OCI-LY7 (cell line): ENCODE measurements at regions not wholly inside any gene's neighbourhood (a gene's known extent, or its start where the extent isn't known, plus 50 kb on each side); places are given as distances from the start of the nearest gene placed in this dataset.

Source experiments
- CTCF ChIP-seq: fragments of 200-600 bp; sonication (generic); conservative IDR thresholded peaks from 2 replicates; pipeline ENCODE4 v1.5.1; 2014; ENCODE audit warnings: mild to moderate bottlenecking, antibody characterized with exemption, low read length, moderate library complexity, mixed read lengths
- EZH2phosphoT487 ChIP-seq: fragments of 200-600 bp; sonication (generic); IDR thresholded peaks from 2 replicates; pipeline ENCODE4 v1.6.1; 2018; ENCODE audit warnings: low read depth, borderline replicate concordance, mild to moderate bottlenecking, mixed run types, antibody characterized with exemption, low read length, moderate library complexity, mixed read lengths

DNA sequence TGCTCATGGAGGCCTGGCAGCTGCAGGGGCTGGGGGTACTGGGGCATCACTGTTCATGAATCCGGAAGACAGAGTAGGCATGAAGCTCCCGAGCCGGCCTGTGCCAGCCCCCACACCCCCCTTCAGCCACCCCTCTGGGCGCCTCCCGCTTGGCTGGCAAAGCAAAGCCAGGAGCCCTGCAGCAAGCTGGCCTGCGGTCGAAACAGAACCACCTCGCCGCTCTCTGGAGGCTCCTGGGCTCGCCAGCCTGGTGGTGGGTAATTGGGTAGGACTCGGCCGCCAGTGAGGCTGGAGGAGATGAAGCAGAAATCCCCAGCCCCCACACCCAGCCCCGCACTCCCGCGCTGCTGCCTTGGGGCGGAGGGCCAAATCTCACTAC, 70.9 kb upstream of the GPC1 start:
- no peak for TF ChIP-seq CTCF
- no peak for TF ChIP-seq EZH2phosphoT487
